Amniotic stem cell (primary cell): ENCODE measurements at regions not wholly inside any gene's neighbourhood (a gene's known extent, or its start where the extent isn't known, plus 50 kb on each side); places are given as distances from the start of the nearest gene placed in this dataset.

Experiments
- DNase-seq: peaks from one replicate; lab custom pipeline; 2025; lab: John Stamatoyannopoulos, UW

GRCh38 chr18:38010037-38010436 is 444.4 kb upstream of the CELF4 start:
- no peak for DNase-seq

- no peak for DNase-seq
Observed at GRCh38 chr18:38009320-38009719, 443.7 kb upstream of the CELF4 start.

DNA sequence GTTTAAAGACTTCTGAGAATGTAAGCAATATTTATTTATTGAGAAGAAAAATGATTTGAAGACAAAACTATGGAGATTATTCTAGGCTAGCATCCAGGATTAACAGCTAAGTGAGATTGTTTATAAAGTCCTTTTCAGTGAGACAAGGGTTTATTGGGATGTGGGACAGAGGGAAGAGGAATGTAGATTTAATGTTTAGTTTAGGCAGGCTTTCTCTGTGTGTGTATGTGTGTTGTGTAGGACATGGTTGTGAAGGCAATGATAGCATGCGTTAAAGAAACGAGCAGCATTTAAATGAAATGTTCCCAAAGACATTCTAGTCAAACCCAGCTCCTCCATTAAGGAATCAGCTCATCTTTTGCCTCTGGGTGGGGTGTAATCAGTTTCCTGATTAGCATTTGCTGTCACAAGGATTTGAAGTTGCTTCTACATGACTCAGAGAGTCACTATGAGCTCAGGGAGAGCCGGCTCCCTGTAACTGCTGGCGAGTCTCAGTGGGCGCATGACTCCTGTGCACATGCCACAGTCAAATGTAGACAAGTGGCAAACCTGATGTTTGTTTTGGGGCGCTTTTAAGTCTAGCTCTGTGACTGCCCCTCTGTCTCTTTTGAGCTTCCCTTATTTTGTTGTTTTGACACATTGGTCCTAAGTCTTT is 442.2 kb upstream of the CELF4 start:
- DNase-seq, result no peak

- DNase-seq, result no peak
Observed at GRCh38 chr18:38007026-38007425, 441.4 kb upstream of the CELF4 start.

DNA sequence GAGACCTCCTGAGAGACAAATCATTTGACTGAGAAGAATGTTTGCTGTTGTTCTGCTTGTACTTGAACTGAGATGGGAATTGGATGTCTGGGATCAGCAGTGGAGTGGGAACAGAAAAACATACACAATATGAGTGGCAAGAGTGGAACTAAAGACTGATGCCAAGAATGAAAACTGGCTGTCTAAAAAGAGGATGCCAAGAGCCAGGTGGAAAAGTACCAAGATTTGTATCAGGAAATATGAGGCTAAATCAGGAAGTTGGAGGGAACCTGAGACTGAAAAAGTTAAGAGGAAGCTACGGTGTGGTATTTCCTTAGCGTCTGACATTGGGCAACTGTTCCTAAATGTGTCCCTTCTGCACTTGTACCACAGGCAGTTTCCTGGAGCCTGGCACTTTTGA is 440.9 kb upstream of the CELF4 start:
- no peak for DNase-seq

GRCh38 chr18:37997695-37998094 is 432.1 kb upstream of the CELF4 start:
- DNase-seq, result no peak

GRCh38 chr18:37987901-37988300 is 422.3 kb upstream of the CELF4 start:
- no peak for DNase-seq

DNA sequence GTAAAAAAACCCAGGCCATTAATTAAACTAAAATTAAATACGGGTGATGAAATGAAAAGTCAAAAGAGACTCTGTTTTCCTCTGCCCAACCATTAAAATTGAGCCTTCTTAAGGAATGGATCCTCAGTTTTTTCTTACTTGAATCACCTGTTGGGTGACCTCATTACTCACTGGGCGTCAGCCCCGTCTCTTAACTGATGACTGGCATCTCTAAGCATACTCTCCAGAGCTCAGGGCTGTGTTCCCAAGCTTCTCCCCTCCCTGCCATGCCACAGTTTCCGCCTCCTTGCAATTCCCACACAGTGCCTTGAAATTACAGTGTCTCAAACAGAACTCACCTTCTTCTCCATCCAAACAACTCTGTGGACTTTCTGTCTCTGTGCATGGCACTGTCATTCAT is 421.1 kb upstream of the CELF4 start:
- no peak for DNase-seq

DNA sequence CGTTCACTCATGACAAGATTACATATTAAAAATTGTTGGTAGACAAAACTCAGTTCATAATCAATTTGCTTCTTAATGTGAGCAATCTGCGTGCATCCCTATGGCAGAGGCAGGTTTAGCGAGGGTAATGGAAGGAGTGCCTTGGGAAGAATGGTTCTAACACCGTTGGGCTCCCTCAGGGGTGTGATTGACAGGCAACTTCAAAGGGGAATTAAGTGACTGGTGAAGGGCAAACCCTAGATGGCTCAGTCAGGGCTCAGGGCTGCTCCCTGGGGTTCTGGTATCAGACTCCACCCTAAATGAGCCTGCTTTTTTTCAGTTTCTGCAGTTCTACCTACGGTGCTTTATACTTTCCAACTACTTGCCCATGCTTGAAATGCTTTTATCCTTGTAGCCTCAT is 419.5 kb upstream of the CELF4 start:
- DNase-seq, result no peak

GRCh38 chr18:37980556-37980955 is 415.0 kb upstream of the CELF4 start:
- DNase-seq, result no peak

GRCh38 chr18:37975446-37975845 is 409.8 kb upstream of the CELF4 start:
- no peak for DNase-seq

DNA sequence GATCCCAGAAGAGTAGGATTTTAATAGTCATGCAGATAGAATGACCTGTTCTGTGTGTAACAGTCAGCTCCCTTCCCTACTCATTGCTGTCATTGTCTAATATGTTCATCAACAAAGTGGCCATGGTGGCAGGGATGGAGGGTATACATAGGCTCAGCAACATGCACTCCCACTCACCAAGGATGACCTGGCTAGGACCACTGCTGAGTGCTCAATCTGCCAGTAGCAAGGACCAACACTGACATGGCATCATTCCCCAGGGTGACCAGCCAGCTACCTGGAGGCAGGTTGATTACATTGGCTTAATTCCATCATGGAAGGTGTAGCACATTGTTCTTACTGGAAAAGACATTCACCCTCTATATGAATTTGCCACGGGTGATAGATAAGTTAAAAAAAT is 401.7 kb upstream of the CELF4 start:
- DNase-seq, result no peak

GRCh38 chr18:37965572-37965970 is 400.0 kb upstream of the CELF4 start:
- no peak for DNase-seq

DNA sequence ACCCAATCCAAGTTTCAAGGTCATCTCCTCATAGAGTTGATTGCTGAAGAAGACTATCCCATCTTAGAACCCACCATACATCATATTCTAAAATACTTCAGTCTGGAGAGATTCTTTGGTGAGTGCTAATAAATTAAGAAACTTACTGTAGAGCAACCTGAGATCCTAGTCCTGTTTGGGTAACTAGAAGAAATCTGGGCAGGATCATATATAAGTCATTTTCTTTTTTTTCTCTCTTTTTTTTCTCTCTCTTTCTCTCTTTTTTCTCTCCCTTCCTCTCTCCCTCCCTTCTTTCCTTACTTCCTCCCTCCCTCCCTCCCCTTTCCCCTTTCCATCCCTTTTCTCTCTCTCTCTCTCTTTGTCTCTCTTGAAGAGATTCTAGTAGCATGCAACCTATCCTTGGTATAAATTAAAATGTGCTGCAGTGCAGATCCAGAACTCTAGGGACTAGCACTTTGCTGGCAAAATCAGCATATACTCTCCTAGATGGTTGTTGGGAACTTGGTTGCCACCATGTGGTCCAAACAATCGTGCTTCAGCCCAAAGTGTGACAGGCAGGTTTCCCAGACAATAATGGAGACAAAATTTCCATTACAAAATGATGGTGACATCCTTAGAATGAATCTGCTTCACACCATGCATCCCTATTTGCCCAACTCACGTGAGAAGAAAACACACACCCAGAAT is 399.4 kb upstream of the CELF4 start:
- DNase-seq, result no peak

DNA sequence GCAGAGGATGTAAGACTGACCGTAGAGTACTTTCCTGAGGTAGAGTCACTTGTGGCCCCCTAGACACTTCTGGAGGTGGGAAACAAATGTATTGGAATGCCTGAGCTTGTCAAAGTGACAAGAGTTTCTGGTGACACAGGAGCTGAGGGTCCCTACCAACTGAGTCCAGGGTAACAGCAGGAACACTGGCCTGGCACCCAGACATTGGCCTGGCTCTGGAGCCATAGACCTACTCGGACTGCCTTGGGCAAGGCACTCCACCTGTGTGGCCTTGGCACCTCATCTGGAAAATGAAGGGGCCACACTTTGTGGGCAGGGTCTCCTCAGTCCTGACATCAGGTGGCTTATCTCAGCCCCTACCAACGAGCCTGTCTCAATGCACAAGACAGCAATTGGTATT is 398.2 kb upstream of the CELF4 start:
- no peak for DNase-seq

DNA sequence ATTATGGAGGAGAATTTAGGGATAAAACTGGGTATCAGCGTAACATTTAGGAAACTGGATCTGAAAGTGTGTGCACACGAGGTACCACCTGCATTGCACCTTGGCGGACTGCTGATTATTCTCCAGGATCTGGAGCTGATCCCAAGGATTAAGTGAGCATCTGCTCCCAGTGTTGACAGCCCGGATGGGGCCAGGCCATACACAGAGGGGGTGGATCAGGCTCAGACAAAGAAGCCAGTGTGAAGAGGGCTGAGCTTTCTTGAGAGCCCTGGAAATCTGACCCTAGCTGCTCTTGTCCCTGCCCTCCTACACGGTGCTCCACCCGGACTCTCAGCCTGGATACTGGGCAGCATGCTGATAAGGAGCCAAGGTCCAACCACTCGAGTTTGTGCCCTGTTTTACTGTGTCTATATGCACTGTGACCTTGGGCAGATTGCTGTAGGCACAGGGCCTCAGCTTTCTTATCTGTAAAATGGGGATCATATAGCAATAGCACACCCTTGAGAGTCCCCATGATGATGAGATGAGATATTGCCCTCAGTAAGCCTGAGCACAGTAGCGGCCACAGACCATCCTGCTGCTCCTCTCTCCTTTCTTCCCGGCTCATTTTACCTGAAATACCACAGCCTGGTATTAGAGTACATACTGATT is 396.8 kb upstream of the CELF4 start:
- no peak for DNase-seq

DNA sequence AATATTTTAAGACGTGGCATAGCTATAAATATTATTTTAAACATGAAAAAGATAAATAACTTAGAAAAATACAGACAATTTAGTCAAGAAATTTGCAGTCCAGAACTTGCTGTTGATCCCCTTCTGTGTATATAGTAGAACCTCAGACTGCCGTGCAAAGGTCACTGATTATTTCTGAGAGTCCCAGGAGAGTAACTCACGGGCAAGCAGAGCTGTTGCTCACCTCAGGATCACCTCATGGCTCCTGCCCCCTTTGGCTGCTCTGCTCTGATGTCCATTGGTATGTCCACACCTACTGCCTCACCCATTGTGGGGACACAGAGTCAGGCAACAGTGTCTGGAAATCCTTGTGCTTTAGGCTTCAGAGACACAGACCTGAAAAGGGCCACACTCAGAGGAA is 392.9 kb upstream of the CELF4 start:
- no peak for DNase-seq

GRCh38 chr18:37956902-37957301 is 391.3 kb upstream of the CELF4 start:
- no peak for DNase-seq

- no peak for DNase-seq
Observed at GRCh38 chr18:37956020-37956419, 390.4 kb upstream of the CELF4 start.

DNA sequence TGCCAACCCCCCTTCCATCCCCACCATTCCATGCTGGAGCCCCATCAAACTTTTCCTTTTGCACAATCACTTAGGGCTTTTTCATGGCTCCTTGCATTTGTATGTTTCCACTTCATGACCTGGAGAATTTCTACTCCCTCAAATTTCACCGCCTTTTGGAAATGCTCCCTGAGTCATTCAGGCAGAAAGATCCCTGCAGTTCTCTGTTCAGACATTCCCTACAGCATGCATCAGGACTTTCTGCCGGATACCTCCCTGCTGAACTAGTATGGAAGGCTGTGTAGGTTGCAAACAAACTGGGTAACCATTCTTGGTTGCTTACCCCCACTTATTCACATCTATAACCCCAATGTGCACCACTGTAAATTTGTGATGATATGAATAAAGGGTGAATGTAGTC is 389.6 kb upstream of the CELF4 start:
- DNase-seq, result no peak

- DNase-seq, result no peak
Observed at GRCh38 chr18:37953876-37954275, 388.3 kb upstream of the CELF4 start.

DNA sequence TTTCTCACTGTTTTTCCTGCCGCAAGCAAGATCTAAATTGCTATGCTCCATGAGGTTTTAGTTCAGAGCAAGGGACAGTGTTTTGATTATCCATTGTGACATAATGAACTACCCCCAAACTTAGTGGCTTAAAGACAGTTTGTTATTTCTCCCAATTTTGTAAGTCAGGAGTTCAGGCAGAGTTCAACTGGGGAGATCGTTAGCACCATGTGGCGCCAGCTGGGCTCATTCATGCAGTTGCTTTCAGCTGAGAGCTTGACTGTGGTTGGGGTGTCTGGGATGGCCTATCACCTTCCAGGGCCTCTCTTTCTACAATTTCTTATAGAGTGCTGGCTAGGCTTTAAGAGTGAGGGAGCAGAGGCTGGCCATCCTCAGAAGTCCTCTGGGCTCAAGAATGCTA is 382.9 kb upstream of the CELF4 start:
- DNase-seq, result no peak

- no peak for DNase-seq
Observed at GRCh38 chr18:37946324-37946723, 380.7 kb upstream of the CELF4 start.
